ENCODE measurements at regions not wholly inside any gene's neighbourhood (a gene's known extent, or its start where the extent isn't known, plus 50 kb on each side); places are given as distances from the start of the nearest gene placed in this dataset.
A peak's percentile ranks its signal among the peaks of the same experiment; 100 is the strongest.

GRCh38 chr4:25559508-25559907 lies 96.1 kb upstream of the SLC34A2 start:
- H3K4me3 ChIP-seq: no peak overlapping the region
- DNase-seq (no peak), ATAC-seq (ENCODE audit: low FRiP score in 2 of 2) (no peak)
- no peaks in the 10 kb centered on the region for H3K4me1 ChIP-seq
- no peak for TF ChIP-seq CTCF (IDR thresholded peaks at IDR 0.05)
- no peak for TF ChIP-seq POLR2AphosphoS5 (IDR thresholded peaks at IDR 0.05)
- TF ChIP-seq EP300 (IDR thresholded peaks at IDR 0.05): no peak
- TF ChIP-seq POLR2A (IDR thresholded peaks at IDR 0.05): no peak
- H3K36me3 ChIP-seq: no peaks in the 10 kb centered on the region
- H3K27me3 ChIP-seq: no peaks in the 10 kb centered on the region
- WGBS, 2 donors: 66 to 70% methylated on average over 4 of the region's 4 CpGs
- peak overlapping the region in 2 of 4 donors; percentile 55 to 69 for H3K27ac ChIP-seq
- H3K9me3 ChIP-seq: no peaks in the 10 kb centered on the region

- Histone ChIP-seq H3K4me3 (no peak overlapping the region), H3K9me3 (no peaks in the 10 kb centered on the region), H3K27me3 (no peaks in the 10 kb centered on the region), H3K27ac (peak overlapping the region; percentile 9 to 69 (median 50)), H3K4me1 (no peaks in the 10 kb centered on the region), H3K36me3 (no peaks in the 10 kb centered on the region)
- TF ChIP-seq POLR2A (IDR thresholded peaks at IDR 0.05): no peak
- no peak for TF ChIP-seq EP300 (IDR thresholded peaks at IDR 0.05)
- TF ChIP-seq POLR2AphosphoS5 (IDR thresholded peaks at IDR 0.05): peak in 1 of 2 donors; percentile 16
- no peak for TF ChIP-seq CTCF (IDR thresholded peaks at IDR 0.05)
- ATAC-seq (ENCODE audit: low FRiP score in 2 of 2) (peak; percentile 16 to 50), DNase-seq (peak in 1 of 2 donors; percentile 47)
- WGBS, 2 donors: 41 to 64% methylated on average over 8 of the region's 8 CpGs
Observed at GRCh38 chr4:25560605-25561004, 95.0 kb upstream of the SLC34A2 start.

GRCh38 chr4:25563071-25563564 lies 92.5 kb upstream of the SLC34A2 start:
- Histone ChIP-seq H3K27ac (peak overlapping the region in 2 of 4 donors; percentile 63 to 64), H3K4me1 (no peaks in the 10 kb centered on the region), H3K36me3 (no peaks in the 10 kb centered on the region), H3K9me3 (no peaks in the 10 kb centered on the region), H3K27me3 (no peaks in the 10 kb centered on the region), H3K4me3 (no peak overlapping the region)
- peak; percentile 33 to 55 for ATAC-seq (ENCODE audit: low FRiP score in 2 of 2)
- peak in 2 of 4 donors; percentile 22 to 98 for TF ChIP-seq EP300 (IDR thresholded peaks at IDR 0.05)
- TF ChIP-seq POLR2AphosphoS5 (IDR thresholded peaks at IDR 0.05): peak; percentile 31 to 80
- no peak for TF ChIP-seq CTCF (IDR thresholded peaks at IDR 0.05)
- TF ChIP-seq POLR2A (IDR thresholded peaks at IDR 0.05): no peak
- peak in 1 of 2 donors; percentile 90 for DNase-seq
- 50 to 68% methylated on average over 8 of the region's 8 CpGs for WGBS, 2 donors

GRCh38 chr4:25564836-25565235 lies 90.8 kb upstream of the SLC34A2 start:
- no peak for DNase-seq
- TF ChIP-seq POLR2AphosphoS5 (IDR thresholded peaks at IDR 0.05) (no peak), CTCF (IDR thresholded peaks at IDR 0.05) (no peak), EP300 (IDR thresholded peaks at IDR 0.05) (no peak), POLR2A (IDR thresholded peaks at IDR 0.05) (no peak)
- no peak for ATAC-seq (ENCODE audit: low FRiP score in 2 of 2)
- H3K9me3 ChIP-seq: no peaks in the 10 kb centered on the region
- H3K4me1 ChIP-seq: no peaks in the 10 kb centered on the region
- WGBS, 2 donors: 86 to 92% methylated on average over 12 of the region's 12 CpGs
- no peak overlapping the region for H3K4me3 ChIP-seq
- H3K27ac ChIP-seq: peak overlapping the region in 1 of 4 donors; percentile 23
- no peaks in the 10 kb centered on the region for H3K27me3 ChIP-seq
- no peaks in the 10 kb centered on the region for H3K36me3 ChIP-seq

GRCh38 chr4:25567253-25567652 lies 88.4 kb upstream of the SLC34A2 start:
- no peaks in the 10 kb centered on the region for H3K4me1 ChIP-seq
- TF ChIP-seq POLR2AphosphoS5 (IDR thresholded peaks at IDR 0.05) (no peak), EP300 (IDR thresholded peaks at IDR 0.05) (no peak), POLR2A (IDR thresholded peaks at IDR 0.05) (no peak), CTCF (IDR thresholded peaks at IDR 0.05) (no peak)
- no peaks in the 10 kb centered on the region for H3K27me3 ChIP-seq
- no peaks in the 10 kb centered on the region for H3K36me3 ChIP-seq
- ATAC-seq (ENCODE audit: low FRiP score in 2 of 2): no peak
- H3K27ac ChIP-seq: peak overlapping the region in 2 of 4 donors; percentile 8 to 80
- DNase-seq: no peak
- H3K9me3 ChIP-seq: no peaks in the 10 kb centered on the region
- no peak overlapping the region for H3K4me3 ChIP-seq
- WGBS, 2 donors: 61 to 67% methylated on average over 2 of the region's 2 CpGs

All from upper lobe of left lung (tissue), 6 donors.